Fibroblast of lung (primary cell): ENCODE measurements at regions not wholly inside any gene's neighbourhood (a gene's known extent, or its start where the extent isn't known, plus 50 kb on each side); places are given as distances from the start of the nearest gene placed in this dataset.

Experiments
- DNase-seq, 2 donors: peaks; one replicate each; pipeline versions ENCODE4 v3.0.0 to v3.0.0-alpha.2; 2010; ENCODE audit warnings: low read depth in 2 of 2
- H2AFZ ChIP-seq: 2 replicates; pipeline ENCODE4 v1.5.1; 2012; ENCODE audit warnings: low read length, control low read depth, inconsistent platforms
- H3K27ac ChIP-seq: 2 replicates; pipeline ENCODE4 v1.5.1; 2011; ENCODE audit warnings: low read length, control low read depth; ENCODE audit not compliant: insufficient read depth
- H3K27me3 ChIP-seq: 2 replicates; pipeline ENCODE4 v1.5.1; 2011; ENCODE audit warnings: mild to moderate bottlenecking, low read length; ENCODE audit not compliant: control insufficient read depth, insufficient read depth
- H3K36me3 ChIP-seq: 2 replicates; pipeline ENCODE4 v1.5.1; 2011; ENCODE audit warnings: low read length; ENCODE audit not compliant: control insufficient read depth, insufficient read depth
- H3K4me1 ChIP-seq: 2 replicates; pipeline ENCODE4 v1.5.1; 2011; ENCODE audit warnings: low read length; ENCODE audit not compliant: control insufficient read depth, insufficient read depth; ENCODE audit errors: extremely low read depth
- H3K4me2 ChIP-seq: 2 replicates; pipeline ENCODE4 v1.5.1; 2011; ENCODE audit warnings: low read length, control low read depth; ENCODE audit not compliant: insufficient read depth; ENCODE audit errors: extremely low read depth
- H3K4me3 ChIP-seq, 4 experiments: fragments of 200-600 bp in 1 of 4; sonication (generic) in 1 of 4; replicated peaks in 1 of 4; 2 replicates each; pipeline ENCODE4 v1.5.1; 2011 to 2016; ENCODE audit warnings: low read length in 4 of 4, low read depth in 3 of 4, mild to moderate bottlenecking in 3 of 4, control low read depth in 2 of 4, inconsistent platforms in 1 of 4, mixed read lengths in 1 of 4; ENCODE audit not compliant: insufficient read depth in 1 of 4; ENCODE audit errors: control extremely low read depth in 1 of 4
- H3K79me2 ChIP-seq: 2 replicates; pipeline ENCODE4 v1.5.1; 2012; ENCODE audit warnings: mild to moderate bottlenecking, low read length, inconsistent platforms; ENCODE audit not compliant: control insufficient read depth, insufficient read depth
- H3K9ac ChIP-seq: 2 replicates; pipeline ENCODE4 v1.5.1; 2011; ENCODE audit warnings: mild to moderate bottlenecking, low read length, control low read depth; ENCODE audit not compliant: insufficient read depth
- H3K9me3 ChIP-seq: 2 replicates; pipeline ENCODE4 v1.5.1; 2012; ENCODE audit warnings: low read depth, low read length; ENCODE audit not compliant: control insufficient read depth, insufficient read depth
- H4K20me1 ChIP-seq: 2 replicates; pipeline ENCODE4 v1.5.1; 2011; ENCODE audit warnings: low read length; ENCODE audit not compliant: control insufficient read depth, insufficient read depth; ENCODE audit errors: extremely low read depth
- EZH2 ChIP-seq: IDR thresholded peaks from 2 replicates; pipeline ENCODE4 v1.5.1; 2012; ENCODE audit warnings: low read length, control low read depth, mild to moderate bottlenecking; ENCODE audit errors: missing control alignments
- TF ChIP-seq, protein P1 (sequence below), 2 donors: IDR thresholded peaks in 1 of 2; conservative IDR thresholded peaks in 1 of 2; 1 replicate in 1 of 2; 2 replicates in 1 of 2; pipeline ENCODE4 v1.5.1; 2011 to 2012; ENCODE audit warnings: low read length in 2 of 2, control low read depth in 1 of 2, inconsistent platforms in 1 of 2, low read depth in 1 of 2, mild to moderate bottlenecking in 1 of 2

GRCh38 chr4:156084373-156084772, 130.7 kb upstream of the CTSO start:
- Histone ChIP-seq H3K36me3 (no peaks in the 10 kb centered on the region), H3K27ac (no peak overlapping the region), H2AFZ (no peak overlapping the region), H3K4me1 (no peaks in the 10 kb centered on the region), H4K20me1 (no peaks in the 10 kb centered on the region), H3K9ac (no peak overlapping the region), H3K4me2 (no peak overlapping the region), H3K79me2 (no peaks in the 10 kb centered on the region), H3K27me3 (no peaks in the 10 kb centered on the region), H3K9me3 (no peaks in the 10 kb centered on the region), H3K4me3 (no peak overlapping the region)
- no peak for DNase-seq
- TF ChIP-seq EZH2 = no peak
- TF ChIP-seq, protein P1, sequence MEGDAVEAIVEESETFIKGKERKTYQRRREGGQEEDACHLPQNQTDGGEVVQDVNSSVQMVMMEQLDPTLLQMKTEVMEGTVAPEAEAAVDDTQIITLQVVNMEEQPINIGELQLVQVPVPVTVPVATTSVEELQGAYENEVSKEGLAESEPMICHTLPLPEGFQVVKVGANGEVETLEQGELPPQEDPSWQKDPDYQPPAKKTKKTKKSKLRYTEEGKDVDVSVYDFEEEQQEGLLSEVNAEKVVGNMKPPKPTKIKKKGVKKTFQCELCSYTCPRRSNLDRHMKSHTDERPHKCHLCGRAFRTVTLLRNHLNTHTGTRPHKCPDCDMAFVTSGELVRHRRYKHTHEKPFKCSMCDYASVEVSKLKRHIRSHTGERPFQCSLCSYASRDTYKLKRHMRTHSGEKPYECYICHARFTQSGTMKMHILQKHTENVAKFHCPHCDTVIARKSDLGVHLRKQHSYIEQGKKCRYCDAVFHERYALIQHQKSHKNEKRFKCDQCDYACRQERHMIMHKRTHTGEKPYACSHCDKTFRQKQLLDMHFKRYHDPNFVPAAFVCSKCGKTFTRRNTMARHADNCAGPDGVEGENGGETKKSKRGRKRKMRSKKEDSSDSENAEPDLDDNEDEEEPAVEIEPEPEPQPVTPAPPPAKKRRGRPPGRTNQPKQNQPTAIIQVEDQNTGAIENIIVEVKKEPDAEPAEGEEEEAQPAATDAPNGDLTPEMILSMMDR (conservative IDR thresholded peaks at IDR 0.05 in 1 of 2, IDR thresholded peaks at IDR 0.05 in 1 of 2; ENCODE audit: low read depth in 1 of 2, low read length in 2 of 2) = no peak

DNA sequence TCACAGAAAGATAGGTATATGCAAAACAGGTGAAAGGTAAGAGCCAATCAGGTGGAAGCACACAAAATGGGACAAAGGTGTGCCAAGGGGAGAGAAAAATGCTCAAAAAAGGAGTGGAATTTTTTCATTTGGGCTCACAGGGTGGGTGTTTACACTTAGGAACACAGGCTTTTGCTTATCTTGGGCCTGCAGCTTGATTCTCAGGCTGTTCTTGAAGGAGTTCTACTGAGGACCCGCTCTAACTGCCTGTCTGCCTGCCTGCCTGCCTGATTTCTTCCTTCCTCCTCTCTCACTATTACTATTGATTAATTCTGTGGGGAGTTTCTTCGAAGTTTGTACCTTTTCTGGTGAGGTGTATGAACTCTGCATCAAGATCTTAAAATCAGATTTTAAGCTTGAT, 120.3 kb upstream of the CTSO start:
- no peak overlapping the region for H2AFZ ChIP-seq
- no peak overlapping the region for H3K4me2 ChIP-seq
- H3K4me1 ChIP-seq = no peaks in the 10 kb centered on the region
- no peak overlapping the region for H3K27ac ChIP-seq
- H3K27me3 ChIP-seq = no peaks in the 10 kb centered on the region
- H4K20me1 ChIP-seq = no peaks in the 10 kb centered on the region
- no peaks in the 10 kb centered on the region for H3K9me3 ChIP-seq
- no peak overlapping the region for H3K4me3 ChIP-seq
- H3K9ac ChIP-seq = no peak overlapping the region
- H3K79me2 ChIP-seq = no peaks in the 10 kb centered on the region
- DNase-seq = no peak
- TF ChIP-seq EZH2 = no peak
- TF ChIP-seq, protein P1 (conservative IDR thresholded peaks at IDR 0.05 in 1 of 2, IDR thresholded peaks at IDR 0.05 in 1 of 2; ENCODE audit: low read depth in 1 of 2, low read length in 2 of 2) = no peak
- no peaks in the 10 kb centered on the region for H3K36me3 ChIP-seq

DNA sequence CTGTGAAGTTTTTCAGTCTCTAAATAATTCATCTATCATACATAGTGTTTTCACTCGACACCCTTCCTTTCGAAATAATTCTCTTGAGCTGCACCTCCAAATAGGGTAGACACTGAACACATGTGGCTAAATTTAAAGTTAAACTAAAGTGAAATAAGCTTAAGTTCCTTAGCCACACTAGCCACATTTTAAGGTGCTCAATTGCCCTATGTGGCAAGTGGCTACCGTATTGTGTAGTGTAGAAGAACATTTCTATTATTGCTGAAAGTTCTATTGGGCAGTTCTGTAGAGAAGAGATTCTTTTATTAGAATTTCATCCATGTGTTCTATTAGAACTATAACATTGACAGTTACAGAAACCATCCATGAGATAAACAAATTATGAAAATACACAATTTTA, 107.0 kb upstream of the CTSO start:
- H3K4me3 ChIP-seq = no peak overlapping the region
- no peaks in the 10 kb centered on the region for H3K36me3 ChIP-seq
- no peak overlapping the region for H2AFZ ChIP-seq
- H3K27ac ChIP-seq = no peak overlapping the region
- H3K9ac ChIP-seq = no peak overlapping the region
- TF ChIP-seq, protein P1 (conservative IDR thresholded peaks at IDR 0.05 in 1 of 2, IDR thresholded peaks at IDR 0.05 in 1 of 2; ENCODE audit: low read depth in 1 of 2, low read length in 2 of 2) = no peak
- TF ChIP-seq EZH2 = no peak
- no peaks in the 10 kb centered on the region for H3K27me3 ChIP-seq
- H3K9me3 ChIP-seq = no peaks in the 10 kb centered on the region
- no peaks in the 10 kb centered on the region for H3K79me2 ChIP-seq
- no peaks in the 10 kb centered on the region for H4K20me1 ChIP-seq
- no peaks in the 10 kb centered on the region for H3K4me1 ChIP-seq
- DNase-seq = no peak
- no peak overlapping the region for H3K4me2 ChIP-seq
